H1 (cell line): ENCODE measurements at regions not wholly inside any gene's neighbourhood (a gene's known extent, or its start where the extent isn't known, plus 50 kb on each side); places are given as distances from the start of the nearest gene placed in this dataset.

Experiments
- CTCF ChIA-PET: fragments of 300-600 bp; sonication (Branson Sonifier 250); formaldehyde crosslinking; loops from one replicate; lab custom pipeline; 2021; ENCODE audit not compliant: partially characterized antibody; lab: Charles Lee
- POLR2A ChIA-PET: fragments of 300-600 bp; sonication (Branson Sonifier 250); formaldehyde crosslinking; loops from one replicate; lab custom pipeline; 2021; ENCODE audit warnings: inconsistent platforms; ENCODE audit not compliant: partially characterized antibody; lab: Charles Lee
- DNase-seq, 2 experiments: peaks; one replicate each; pipeline versions ENCODE4 v3.0.0 to v3.0.0-alpha.2; 2010 to 2022; ENCODE audit warnings: low spot score in 2 of 2, low read depth in 1 of 2, mixed read lengths in 1 of 2
- FAIRE-seq: peaks from 2 replicates; lab custom pipeline; 2011; peaks lifted over from hg19 to GRCh38; lab: Jason Lieb, UNC
- H2AFZ ChIP-seq: 2 replicates; pipeline ENCODE4 v1.8.1; 2012; ENCODE audit warnings: low read length, inconsistent platforms
- H2AK5ac ChIP-seq: 2 replicates; pipeline ENCODE4 v1.6.1; 2013; ENCODE audit warnings: low read depth, low read length
- H2BK120ac ChIP-seq: replicated peaks from 2 replicates; pipeline ENCODE3; 2013; ENCODE audit warnings: low read depth, low read length, inconsistent platforms
- H2BK12ac ChIP-seq: 2 replicates; pipeline ENCODE4 v1.6.1; 2013; ENCODE audit warnings: low read depth, low read length
- H2BK15ac ChIP-seq: 2 replicates; pipeline ENCODE4 v1.6.1; 2013; ENCODE audit warnings: low read length
- H2BK20ac ChIP-seq: 2 replicates; pipeline ENCODE4 v1.6.1; 2013; ENCODE audit warnings: low read length
- H2BK5ac ChIP-seq: 2 replicates; pipeline ENCODE4 v1.6.1; 2013; ENCODE audit warnings: low read depth, low read length
- H3K14ac ChIP-seq: 2 replicates; pipeline ENCODE4 v1.6.1; 2013; ENCODE audit warnings: inconsistent platforms; ENCODE audit not compliant: insufficient read length
- H3K18ac ChIP-seq: 2 replicates; pipeline ENCODE4 v1.6.1; 2013; ENCODE audit warnings: low read length; ENCODE audit errors: extremely low read depth
- H3K23ac ChIP-seq: 2 replicates; pipeline ENCODE4 v1.6.1; 2013; ENCODE audit warnings: inconsistent platforms; ENCODE audit not compliant: insufficient read length
- H3K23me2 ChIP-seq: 2 replicates; pipeline ENCODE4 v1.6.1; 2013; ENCODE audit warnings: low read depth, low read length
- H3K27ac ChIP-seq: 2 replicates; pipeline ENCODE4 v1.6.1; 2011; ENCODE audit warnings: low read depth, low read length, inconsistent platforms
- H3K27me3 ChIP-seq, 4 experiments: replicated peaks in 1 of 4; 1 replicate in 1 of 4; 2 replicates in 3 of 4; pipeline versions ENCODE4 v1.6.1 to v1.8.1; 2011 to 2013; ENCODE audit warnings: low read length in 3 of 4, mild to moderate bottlenecking in 3 of 4, inconsistent platforms in 2 of 4, mixed read lengths in 2 of 4, moderate library complexity in 1 of 4; ENCODE audit not compliant: control insufficient read depth in 3 of 4, insufficient read depth in 3 of 4; ENCODE audit errors: extremely low read depth in 1 of 4
- H3K36me3 ChIP-seq, 4 experiments: 2 replicates each; pipeline versions ENCODE4 v1.6.1 to v1.8.1; 2011 to 2013; ENCODE audit warnings: mild to moderate bottlenecking in 4 of 4, low read length in 3 of 4, moderate library complexity in 2 of 4, control low read depth in 1 of 4, inconsistent platforms in 1 of 4; ENCODE audit not compliant: insufficient read depth in 4 of 4, control insufficient read depth in 2 of 4
- H3K4ac ChIP-seq: replicated peaks from 2 replicates; pipeline ENCODE3; 2013; ENCODE audit warnings: low read length, low read depth, mixed read lengths, inconsistent platforms; ENCODE audit not compliant: insufficient read length
- H3K4me1 ChIP-seq, 4 experiments: replicated peaks in 1 of 4; 1 replicate in 1 of 4; 2 replicates in 3 of 4; pipeline versions ENCODE4 v1.6.1 to v1.8.1; 2011 to 2013; ENCODE audit warnings: low read length in 3 of 4, inconsistent platforms in 2 of 4, mixed read lengths in 1 of 4; ENCODE audit not compliant: insufficient read depth in 4 of 4, control insufficient read depth in 3 of 4
- H3K4me2 ChIP-seq, 2 experiments: 2 replicates each; pipeline versions ENCODE4 v1.6.1 to v1.8.1; 2011 to 2013; ENCODE audit warnings: low read depth in 2 of 2, low read length in 2 of 2, control low read depth in 1 of 2, inconsistent platforms in 1 of 2, mild to moderate bottlenecking in 1 of 2; ENCODE audit not compliant: insufficient read depth in 1 of 2
- H3K4me3 ChIP-seq, 4 experiments: fragments of 200-600, 300-600 bp in 1 of 4; sonication (generic), shearing (Covaris generic), sonication (Bioruptor Twin) in 1 of 4; 2 replicates each; pipeline versions ENCODE4 v1.5.1 to v1.8.1; 2011 to 2016; ENCODE audit warnings: low read length in 4 of 4, low read depth in 3 of 4, control low read depth in 2 of 4, inconsistent platforms in 2 of 4, mild to moderate bottlenecking in 2 of 4, mixed read lengths in 1 of 4, moderate library complexity in 1 of 4; ENCODE audit not compliant: insufficient read depth in 2 of 4; ENCODE audit errors: extremely low read depth in 1 of 4
- H3K56ac ChIP-seq: replicated peaks from 2 replicates; pipeline ENCODE3; 2013; ENCODE audit warnings: low read depth, mild to moderate bottlenecking, mixed read lengths, low read length, inconsistent platforms; ENCODE audit not compliant: insufficient read length
- H3K79me1 ChIP-seq: 2 replicates; pipeline ENCODE4 v1.6.1; 2013; ENCODE audit warnings: low read depth, low read length, control low read depth
- H3K79me2 ChIP-seq, 2 experiments: 2 replicates each; pipeline versions ENCODE4 v1.6.1 to v1.8.1; 2012 to 2013; ENCODE audit warnings: low read length in 2 of 2, mild to moderate bottlenecking in 2 of 2, inconsistent platforms in 1 of 2; ENCODE audit not compliant: insufficient read depth in 2 of 2, control insufficient read depth in 1 of 2
- H3K9ac ChIP-seq, 4 experiments: replicated peaks in 1 of 4; 1 replicate in 1 of 4; 2 replicates in 3 of 4; pipeline versions ENCODE4 v1.6.1 to v1.8.1; 2011 to 2013; ENCODE audit warnings: low read depth in 3 of 4, low read length in 3 of 4, control low read depth in 2 of 4, mild to moderate bottlenecking in 2 of 4, moderate library complexity in 2 of 4, inconsistent platforms in 1 of 4; ENCODE audit errors: extremely low read depth in 1 of 4
- H3K9me3 ChIP-seq, 2 experiments: 2 replicates each; pipeline versions ENCODE4 v1.6.1 to v1.8.1; 2012 to 2013; ENCODE audit warnings: mild to moderate bottlenecking in 2 of 2, moderate library complexity in 2 of 2, control low read depth in 1 of 2, inconsistent platforms in 1 of 2, low read depth in 1 of 2, low read length in 1 of 2, mixed read lengths in 1 of 2; ENCODE audit not compliant: insufficient read depth in 2 of 2
- H4K20me1 ChIP-seq, 2 experiments: replicated peaks in 1 of 2; 2 replicates each; pipeline versions ENCODE3 to v1.8.1; 2011 to 2013; ENCODE audit warnings: inconsistent platforms in 2 of 2, low read length in 2 of 2, mild to moderate bottlenecking in 1 of 2; ENCODE audit not compliant: insufficient read depth in 2 of 2, control insufficient read depth in 1 of 2
- H4K5ac ChIP-seq: 2 replicates; pipeline ENCODE4 v1.6.1; 2013; ENCODE audit warnings: low read length, low read depth, mixed read lengths, inconsistent platforms; ENCODE audit not compliant: insufficient read length
- H4K8ac ChIP-seq: 2 replicates; pipeline ENCODE4 v1.8.0; 2013; ENCODE audit warnings: mild to moderate bottlenecking, moderate library complexity, low read length, inconsistent platforms; ENCODE audit not compliant: insufficient read depth; ENCODE audit errors: extremely low read depth
- H4K91ac ChIP-seq: replicated peaks from 2 replicates; pipeline ENCODE3; 2013; ENCODE audit warnings: low read length, mixed read lengths, inconsistent platforms; ENCODE audit not compliant: insufficient read length
- ATF3 ChIP-seq: IDR thresholded peaks from 2 replicates; pipeline ENCODE4 v1.6.1; 2011; ENCODE audit warnings: low read depth, mild to moderate bottlenecking, low read length; ENCODE audit not compliant: insufficient read depth
- CBX8 ChIP-seq: fragments of 300-800, 300-1000 bp; sonication (generic); IDR thresholded peaks from 2 replicates; pipeline ENCODE4 v1.7.1; 2016; ENCODE audit warnings: low read depth, low read length, borderline replicate concordance
- CHD1 ChIP-seq: IDR thresholded peaks from 2 replicates; pipeline ENCODE4 v1.6.1; 2012; ENCODE audit warnings: low read depth, low read length, improper control_type of control experiment
- CHD2 ChIP-seq: IDR thresholded peaks from 2 replicates; pipeline ENCODE4 v1.6.1; 2012; ENCODE audit warnings: low read length, improper control_type of control experiment
- EP300 ChIP-seq, 2 experiments: IDR thresholded peaks; 1 replicate in 1 of 2; 2 replicates in 1 of 2; pipeline ENCODE4 v1.6.1; 2011 to 2012; ENCODE audit warnings: low read depth in 2 of 2, low read length in 2 of 2, mild to moderate bottlenecking in 2 of 2, borderline replicate concordance in 1 of 2, inconsistent platforms in 1 of 2, moderate library complexity in 1 of 2
- MAX ChIP-seq: IDR thresholded peaks from 2 replicates; pipeline ENCODE4 v1.6.1; 2012; ENCODE audit warnings: inconsistent platforms
- RAD21 ChIP-seq, 2 experiments: IDR thresholded peaks in 1 of 2; conservative IDR thresholded peaks in 1 of 2; 2 replicates each; pipeline ENCODE4 v1.6.1; 2011; ENCODE audit warnings: low read depth in 2 of 2, low read length in 2 of 2, improper control_type of control experiment in 1 of 2, inconsistent platforms in 1 of 2, mild to moderate bottlenecking in 1 of 2, moderate library complexity in 1 of 2
- RFX5 ChIP-seq: IDR thresholded peaks from 2 replicates; pipeline ENCODE4 v1.6.1; 2011; ENCODE audit warnings: low read depth, low read length, improper control_type of control experiment, borderline replicate concordance
- RNF2 ChIP-seq: fragments of 200-900, 300-1000 bp; sonication (generic); IDR thresholded peaks from 2 replicates; pipeline ENCODE4 v1.7.1; 2016; ENCODE audit warnings: borderline replicate concordance, low read depth, mild to moderate bottlenecking, antibody characterized with exemption, low read length; ENCODE audit not compliant: poor library complexity, severe bottlenecking; ENCODE audit errors: missing control alignments
- SIX5 ChIP-seq: IDR thresholded peaks from 2 replicates; pipeline ENCODE4 v1.6.1; 2011; ENCODE audit warnings: mild to moderate bottlenecking, low read depth, low read length
- SP2 ChIP-seq: IDR thresholded peaks from 2 replicates; pipeline ENCODE4 v1.6.1; 2012; ENCODE audit warnings: mild to moderate bottlenecking, low read length, inconsistent platforms
- SUZ12 ChIP-seq: fragments of 200-600 bp; sonication (generic); IDR thresholded peaks from 2 replicates; pipeline ENCODE4 v1.6.1; 2012; ENCODE audit warnings: mild to moderate bottlenecking, inconsistent platforms, low read length, moderate library complexity, mixed read lengths
- WGBS, 2 experiments: shearing (Covaris generic) in 1 of 2; methylation state at CpG; one replicate each; pipeline versions ENCODE4 v1.1.6 to v1.1.7; 2013 to 2015; ENCODE audit warnings: low lambda C conversion rate in 2 of 2, mixed read lengths in 2 of 2, inconsistent platforms in 1 of 2, low coverage in 1 of 2, missing lambda C conversion rate in 1 of 2; ENCODE audit not compliant: insufficient replicate concordance in 2 of 2, insufficient coverage in 1 of 2, insufficient read length in 1 of 2; ENCODE audit errors: extremely low coverage in 1 of 2, missing lambda C conversion rate in 1 of 2; 5-methylcytosine and 5-hydroxymethylcytosine counted together

- ChIA-PET POLR2A (no interaction called here), CTCF (no interaction called here)
- Histone ChIP-seq H2AFZ (no peak overlapping the region), H4K91ac (no peak overlapping the region), H2BK15ac (no peak overlapping the region), H3K36me3 (no peaks in the 10 kb centered on the region), H3K9ac (no peak overlapping the region), H3K4me1 (peaks cover 0 to 4% (median 1%) of the 10 kb centered on the region in 4 experiments; a peak in 2 of 7 replicates), H3K79me2 (no peaks in the 10 kb centered on the region), H3K79me1 (no peaks in the 10 kb centered on the region), H3K23ac (no peak overlapping the region), H4K5ac (no peak overlapping the region), H4K8ac (no peak overlapping the region), H2BK20ac (no peak overlapping the region), H3K23me2 (no peaks in the 10 kb centered on the region), H3K18ac (no peak overlapping the region), H3K56ac (no peak overlapping the region), H4K20me1 (no peaks in the 10 kb centered on the region), H3K4me2 (no peak overlapping the region), H3K27ac (no peak overlapping the region), H2BK12ac (no peak overlapping the region), H3K14ac (no peak overlapping the region), H2BK5ac (no peak overlapping the region), H2AK5ac (no peak overlapping the region), H2BK120ac (no peak overlapping the region), H3K4me3 (no peak overlapping the region), H3K9me3 (no peaks in the 10 kb centered on the region), H3K27me3 (peaks cover 0 to 2% (median 0%) of the 10 kb centered on the region in 4 experiments; a peak in 1 of 7 replicates), H3K4ac (no peak overlapping the region)
- FAIRE-seq: no peak
- WGBS, 2 experiments: 78% methylated on average over 3 of the region's 3 CpGs; no CpG with 5 or more reads in 1 of the 2 experiments
- DNase-seq: no peak
- TF ChIP-seq CHD2: no peak
- TF ChIP-seq ATF3: no peak
- no peak for TF ChIP-seq SP2
- no peak for TF ChIP-seq MAX
- no peak for TF ChIP-seq SUZ12
- TF ChIP-seq CBX8: no peak
- TF ChIP-seq RAD21 (IDR thresholded peaks at IDR 0.05 in 1 of 2, conservative IDR thresholded peaks at IDR 0.05 in 1 of 2; ENCODE audit: low read depth in 2 of 2, low read length in 2 of 2): no peak
- TF ChIP-seq EP300 (IDR thresholded peaks at IDR 0.05; ENCODE audit: borderline replicate concordance in 1 of 2, low read depth in 2 of 2, low read length in 2 of 2): no peak
- no peak for TF ChIP-seq RNF2
- no peak for TF ChIP-seq CHD1
- TF ChIP-seq SIX5: no peak
- no peak for TF ChIP-seq RFX5
These were observed 651.8 kb downstream of the LMO4 start for GRCh38 chr1:87980494-87980893.
